D721Med (cell line): ENCODE measurements at regions not wholly inside any gene's neighbourhood (a gene's known extent, or its start where the extent isn't known, plus 50 kb on each side); places are given as distances from the start of the nearest gene placed in this dataset.

Experiments
- DNase-seq: peaks from one replicate; pipeline ENCODE4 v3.0.0; 2011; ENCODE audit warnings: low spot score; ENCODE audit not compliant: insufficient read length
- FAIRE-seq: peaks from 2 replicates; lab custom pipeline; 2011; peaks lifted over from hg19 to GRCh38; lab: Jason Lieb, UNC
- CTCF ChIP-seq: IDR thresholded peaks from 2 replicates; pipeline ENCODE4 v1.5.1; 2012; ENCODE audit warnings: mild to moderate bottlenecking, control low read depth; ENCODE audit not compliant: insufficient read depth; ENCODE audit errors: missing control alignments

DNA sequence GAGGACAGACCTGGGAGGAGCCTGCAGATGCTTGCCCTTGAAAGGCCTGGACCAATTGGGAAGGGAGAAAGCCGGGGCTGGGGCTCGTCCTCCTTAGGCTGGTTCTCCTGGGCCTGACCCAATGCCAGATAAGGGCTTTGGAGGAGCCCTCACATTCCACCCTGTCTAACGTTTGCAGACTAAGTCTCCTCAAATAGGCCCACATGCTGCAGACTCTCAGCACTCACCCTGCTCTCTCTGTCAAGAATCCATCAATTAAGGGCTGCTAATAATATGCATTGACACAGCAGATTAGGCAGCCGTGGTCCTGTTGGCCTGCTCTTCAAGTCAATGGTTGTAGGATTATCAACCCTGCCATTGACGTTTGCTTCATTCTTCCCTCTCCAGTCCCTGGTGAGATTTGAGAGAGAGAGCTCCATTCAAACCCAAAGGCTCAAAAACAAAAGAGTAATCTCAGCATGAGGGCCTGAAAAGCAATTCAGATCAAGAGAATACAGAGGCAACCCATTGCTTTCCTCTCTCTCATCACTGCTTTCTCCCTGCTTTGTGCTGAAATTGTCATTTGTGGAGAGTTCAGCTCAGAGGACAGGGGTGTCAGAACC is 167.6 kb downstream of the INSIG2 start:
- DNase-seq (no peak), FAIRE-seq (no peak)
- TF ChIP-seq CTCF: no peak

- DNase-seq (no peak), FAIRE-seq (no peak)
- no peak for TF ChIP-seq CTCF
These were observed 167.0 kb downstream of the INSIG2 start for GRCh38 chr2:118255301-118255700.

- DNase-seq (no peak), FAIRE-seq (no peak)
- TF ChIP-seq CTCF: no peak
These were observed 165.8 kb downstream of the INSIG2 start for GRCh38 chr2:118254116-118254515.

- FAIRE-seq (no peak), DNase-seq (no peak)
- no peak for TF ChIP-seq CTCF
These were observed 163.2 kb downstream of the INSIG2 start for GRCh38 chr2:118251427-118251826.

- TF ChIP-seq CTCF: no peak
- FAIRE-seq (no peak), DNase-seq (no peak)
These were observed 162.2 kb downstream of the INSIG2 start for GRCh38 chr2:118250463-118250862.

GRCh38 chr2:118250001-118250400 is 161.7 kb downstream of the INSIG2 start:
- no peak for TF ChIP-seq CTCF
- no peak for FAIRE-seq
- no peak for DNase-seq

DNA sequence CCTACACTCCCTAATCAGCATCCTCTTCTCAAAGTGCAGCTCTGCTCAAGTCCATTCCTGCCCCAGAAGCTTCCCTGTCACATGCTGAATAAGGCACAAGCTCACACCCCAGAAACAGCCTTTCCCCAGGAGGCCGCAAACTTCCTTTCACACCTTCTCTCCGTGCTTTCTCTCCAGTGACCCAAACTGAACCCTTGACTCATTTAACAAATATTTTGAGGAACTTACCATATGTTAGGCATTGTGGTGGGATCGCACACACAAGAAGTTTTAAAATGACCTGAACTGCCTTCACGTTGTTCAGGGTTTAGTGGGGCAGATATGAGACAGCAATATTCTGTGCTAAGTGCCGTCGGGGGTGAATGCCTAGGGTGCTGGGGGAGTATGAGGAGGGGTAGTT is 161.3 kb downstream of the INSIG2 start:
- no peak for FAIRE-seq
- DNase-seq: no peak
- TF ChIP-seq CTCF: no peak
